ENCODE measurements at regions not wholly inside any gene's neighbourhood (a gene's known extent, or its start where the extent isn't known, plus 50 kb on each side); places are given as distances from the start of the nearest gene placed in this dataset.

DNA sequence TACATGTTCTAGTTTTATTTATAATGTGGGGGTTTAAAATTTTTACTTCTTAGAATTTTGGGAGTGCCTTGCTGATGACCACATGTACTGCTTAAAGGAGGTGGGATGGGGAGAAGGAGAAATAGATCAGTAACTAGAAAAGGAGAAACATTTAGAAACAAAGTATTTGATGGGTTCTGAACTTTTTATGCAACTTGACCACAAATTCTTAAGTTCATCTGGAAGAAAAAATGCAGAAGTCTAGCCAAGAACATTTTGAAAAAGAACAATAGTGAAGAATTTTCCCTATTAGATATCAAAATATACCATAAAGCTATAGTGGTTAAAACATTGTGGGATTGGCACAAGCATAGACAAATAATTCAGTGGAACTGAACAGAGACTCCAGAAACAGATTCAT, 73.3 kb upstream of the AMPD3 start:
- no peak for TF ChIP-seq CTCF (IDR thresholded peaks at IDR 0.05; ENCODE audit: low read length)
- TF ChIP-seq EZH2 (optimal IDR thresholded peaks at IDR 0.05; ENCODE audit: low read depth, low read length), result no peak
